LNCAP (cell line): ENCODE measurements at regions not wholly inside any gene's neighbourhood (a gene's known extent, or its start where the extent isn't known, plus 50 kb on each side); places are given as distances from the start of the nearest gene placed in this dataset.

ENCODE experiments used
- TF ChIP-seq, protein P1 (sequence below): fragments of 450-650 bp; IDR thresholded peaks from 2 replicates; pipeline ENCODE4 v1.5.1; 2017; ENCODE audit warnings: mild to moderate bottlenecking

DNA sequence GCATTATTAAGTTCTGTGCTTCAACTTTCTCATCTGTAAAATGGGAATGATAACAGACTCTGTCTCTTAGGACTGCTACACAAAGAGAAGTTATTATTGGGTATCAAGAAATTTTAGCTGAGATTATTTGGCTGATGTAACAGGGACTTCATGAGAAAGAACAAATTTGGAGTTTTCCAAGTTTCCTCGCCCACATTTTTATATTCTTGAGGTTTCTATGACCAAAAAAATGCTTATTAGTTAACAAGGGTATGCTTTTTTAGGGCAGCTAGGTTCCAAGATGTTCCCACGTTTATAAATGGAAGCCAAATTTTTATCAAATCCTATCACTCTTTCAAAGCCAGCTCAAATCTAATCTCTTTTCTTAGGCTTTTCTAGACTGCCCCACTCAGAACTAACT lies 50.6 kb upstream of the C3orf80 start:
- TF ChIP-seq, protein P1, sequence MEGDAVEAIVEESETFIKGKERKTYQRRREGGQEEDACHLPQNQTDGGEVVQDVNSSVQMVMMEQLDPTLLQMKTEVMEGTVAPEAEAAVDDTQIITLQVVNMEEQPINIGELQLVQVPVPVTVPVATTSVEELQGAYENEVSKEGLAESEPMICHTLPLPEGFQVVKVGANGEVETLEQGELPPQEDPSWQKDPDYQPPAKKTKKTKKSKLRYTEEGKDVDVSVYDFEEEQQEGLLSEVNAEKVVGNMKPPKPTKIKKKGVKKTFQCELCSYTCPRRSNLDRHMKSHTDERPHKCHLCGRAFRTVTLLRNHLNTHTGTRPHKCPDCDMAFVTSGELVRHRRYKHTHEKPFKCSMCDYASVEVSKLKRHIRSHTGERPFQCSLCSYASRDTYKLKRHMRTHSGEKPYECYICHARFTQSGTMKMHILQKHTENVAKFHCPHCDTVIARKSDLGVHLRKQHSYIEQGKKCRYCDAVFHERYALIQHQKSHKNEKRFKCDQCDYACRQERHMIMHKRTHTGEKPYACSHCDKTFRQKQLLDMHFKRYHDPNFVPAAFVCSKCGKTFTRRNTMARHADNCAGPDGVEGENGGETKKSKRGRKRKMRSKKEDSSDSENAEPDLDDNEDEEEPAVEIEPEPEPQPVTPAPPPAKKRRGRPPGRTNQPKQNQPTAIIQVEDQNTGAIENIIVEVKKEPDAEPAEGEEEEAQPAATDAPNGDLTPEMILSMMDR, result no peak
